ENCODE measurements at regions not wholly inside any gene's neighbourhood (a gene's known extent, or its start where the extent isn't known, plus 50 kb on each side); places are given as distances from the start of the nearest gene placed in this dataset.

DNA sequence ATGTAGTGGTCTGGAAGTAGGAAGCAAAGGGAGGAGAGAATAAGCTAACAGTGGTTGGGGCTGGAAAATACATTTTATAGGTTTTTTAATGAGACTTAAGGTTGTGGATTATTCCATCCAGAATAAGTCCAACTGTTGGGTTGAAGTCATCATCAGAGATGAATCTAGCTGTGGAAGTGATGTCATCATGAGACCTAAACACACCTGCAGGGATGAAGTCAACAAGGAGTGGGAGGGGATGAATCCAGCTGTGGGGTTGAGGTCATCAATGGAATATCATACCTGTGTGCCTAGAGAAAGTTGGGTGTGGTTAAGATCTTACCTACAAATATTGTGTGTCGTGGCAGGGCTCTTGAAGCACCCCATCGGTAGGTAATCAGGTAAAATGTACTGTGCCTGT, 730.7 kb downstream of the RFPL4B start:
- TF ChIP-seq, protein P1, sequence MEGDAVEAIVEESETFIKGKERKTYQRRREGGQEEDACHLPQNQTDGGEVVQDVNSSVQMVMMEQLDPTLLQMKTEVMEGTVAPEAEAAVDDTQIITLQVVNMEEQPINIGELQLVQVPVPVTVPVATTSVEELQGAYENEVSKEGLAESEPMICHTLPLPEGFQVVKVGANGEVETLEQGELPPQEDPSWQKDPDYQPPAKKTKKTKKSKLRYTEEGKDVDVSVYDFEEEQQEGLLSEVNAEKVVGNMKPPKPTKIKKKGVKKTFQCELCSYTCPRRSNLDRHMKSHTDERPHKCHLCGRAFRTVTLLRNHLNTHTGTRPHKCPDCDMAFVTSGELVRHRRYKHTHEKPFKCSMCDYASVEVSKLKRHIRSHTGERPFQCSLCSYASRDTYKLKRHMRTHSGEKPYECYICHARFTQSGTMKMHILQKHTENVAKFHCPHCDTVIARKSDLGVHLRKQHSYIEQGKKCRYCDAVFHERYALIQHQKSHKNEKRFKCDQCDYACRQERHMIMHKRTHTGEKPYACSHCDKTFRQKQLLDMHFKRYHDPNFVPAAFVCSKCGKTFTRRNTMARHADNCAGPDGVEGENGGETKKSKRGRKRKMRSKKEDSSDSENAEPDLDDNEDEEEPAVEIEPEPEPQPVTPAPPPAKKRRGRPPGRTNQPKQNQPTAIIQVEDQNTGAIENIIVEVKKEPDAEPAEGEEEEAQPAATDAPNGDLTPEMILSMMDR (IDR thresholded peaks at IDR 0.05), result no peak
- no peak for TF ChIP-seq POLR2A (IDR thresholded peaks at IDR 0.05)
